CMK (cell line): ENCODE measurements at regions not wholly inside any gene's neighbourhood (a gene's known extent, or its start where the extent isn't known, plus 50 kb on each side); places are given as distances from the start of the nearest gene placed in this dataset.
"Not testable (repeated sequence)": the region's sequence is repeated elsewhere in the genome, so short reads cannot be mapped to it uniquely, and the experiment has no call there.

Experiments used
- DNase-seq: peaks from one replicate; pipeline ENCODE4 v3.0.0-alpha.2; 2010; ENCODE audit warnings: low read depth

GRCh38 chr15:38961931-38962330 is 397.3 kb upstream of the RASGRP1 start:
- no peak for DNase-seq

DNA sequence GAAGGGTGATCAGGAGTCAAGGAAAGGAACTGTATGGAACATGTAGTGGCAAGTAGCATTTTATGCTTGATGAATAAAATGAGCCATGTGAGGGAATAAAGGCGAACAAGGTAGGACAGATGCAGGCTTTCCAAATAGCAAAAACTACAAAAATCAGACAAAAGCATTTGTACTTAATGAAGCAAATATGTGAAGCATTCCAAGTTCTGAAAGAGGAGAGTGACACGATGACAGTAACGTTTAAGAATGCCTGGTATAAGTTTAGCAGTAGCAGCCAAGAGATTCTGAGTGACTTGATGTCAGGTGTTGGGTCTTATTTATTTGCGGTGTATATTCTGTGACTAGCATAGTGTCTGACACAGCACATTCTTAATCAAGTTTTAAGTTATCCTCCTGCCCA is 408.2 kb upstream of the RASGRP1 start:
- no peak for DNase-seq

DNA sequence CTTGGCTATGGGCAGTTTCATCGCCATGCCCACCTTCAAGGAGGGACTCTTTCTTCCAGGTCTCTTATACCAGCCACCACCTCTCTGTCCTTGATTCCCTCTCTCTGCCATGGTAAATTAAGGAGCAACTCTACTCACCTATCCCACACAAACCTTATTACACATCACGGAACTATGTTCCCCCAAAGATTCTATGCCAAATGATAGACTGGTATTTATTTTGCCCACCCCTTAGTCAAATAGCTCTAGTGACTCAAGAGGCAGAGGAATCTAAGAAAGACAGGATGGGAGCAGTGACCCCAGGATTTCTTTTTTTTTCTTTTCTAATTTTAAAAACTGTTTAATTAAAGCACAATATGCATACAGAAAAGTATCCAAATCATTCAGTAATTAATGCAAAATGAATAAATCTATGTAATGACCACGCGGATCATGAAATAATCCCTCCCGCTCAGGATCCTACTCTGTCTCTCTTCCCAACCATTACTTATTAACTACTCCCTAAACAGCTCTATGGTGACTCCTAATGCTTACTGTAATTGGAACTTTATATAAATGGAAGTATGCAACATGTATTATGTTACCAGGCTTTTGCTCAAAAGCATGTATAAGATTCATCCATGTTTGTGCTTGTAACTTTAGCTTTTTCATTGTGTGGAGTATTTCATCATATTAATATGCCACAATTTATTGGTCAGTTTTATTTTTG is 410.8 kb upstream of the RASGRP1 start:
- DNase-seq: no peak

DNA sequence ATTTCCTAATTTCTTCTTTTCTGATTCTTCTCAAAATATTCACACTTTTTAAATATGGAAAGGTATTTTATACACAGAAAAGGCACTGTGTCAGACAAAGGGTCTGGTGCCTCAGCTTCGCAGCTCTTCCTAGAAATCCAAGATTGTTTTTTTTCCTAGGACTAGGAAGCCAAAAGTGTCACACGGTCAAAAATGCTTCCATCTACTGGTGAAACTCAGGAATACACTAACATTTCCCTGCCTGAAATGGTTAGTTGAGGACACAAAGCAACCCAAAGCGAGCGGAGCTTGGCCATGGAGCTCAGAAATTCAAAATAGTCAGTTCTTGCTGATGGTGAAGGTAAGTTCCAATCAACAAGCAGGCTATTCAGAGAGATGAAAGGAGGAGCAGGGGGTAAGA is 426.5 kb upstream of the RASGRP1 start:
- DNase-seq: no peak

DNA sequence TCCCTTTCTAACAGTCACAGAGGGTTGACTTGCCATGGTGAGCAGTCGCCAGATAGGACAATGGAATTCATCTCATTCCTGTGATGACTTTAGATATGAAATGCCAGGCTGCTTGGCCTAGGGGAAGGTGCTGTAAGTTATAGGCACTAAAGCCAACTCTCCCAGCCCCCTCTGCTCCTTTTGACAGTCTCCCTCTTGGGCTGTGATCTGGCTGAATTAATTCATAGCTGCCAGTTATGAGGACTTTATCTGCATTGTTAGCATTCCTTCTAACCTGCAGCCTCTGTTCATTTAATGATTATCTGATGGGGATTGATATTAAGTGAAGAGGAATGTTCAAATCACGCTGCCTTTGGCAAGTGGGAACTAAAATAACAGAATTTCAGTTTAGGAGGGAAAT is 427.1 kb upstream of the RASGRP1 start:
- no peak for DNase-seq

DNA sequence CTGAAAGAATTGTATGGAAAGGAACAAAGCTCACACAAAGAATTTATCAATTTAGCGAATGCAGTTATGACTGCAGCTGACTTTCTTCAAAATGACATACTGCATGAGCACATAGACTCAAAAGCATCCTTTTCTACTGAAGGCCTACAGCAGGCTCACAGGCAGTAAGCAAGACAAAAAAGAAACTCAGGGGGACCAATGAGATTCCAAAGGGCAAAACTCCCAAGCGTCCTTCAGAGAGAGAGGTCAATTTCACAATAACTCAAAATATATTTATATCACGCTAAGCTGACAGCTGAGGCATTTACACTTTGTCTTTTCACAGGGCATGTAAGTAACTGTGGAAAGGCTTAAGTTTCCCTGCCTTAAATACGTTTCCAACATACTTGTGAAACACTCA is 427.9 kb upstream of the RASGRP1 start:
- no peak for DNase-seq

- no peak for DNase-seq
Measured at GRCh38 chr15:38992930-38993329, 428.3 kb upstream of the RASGRP1 start.

DNA sequence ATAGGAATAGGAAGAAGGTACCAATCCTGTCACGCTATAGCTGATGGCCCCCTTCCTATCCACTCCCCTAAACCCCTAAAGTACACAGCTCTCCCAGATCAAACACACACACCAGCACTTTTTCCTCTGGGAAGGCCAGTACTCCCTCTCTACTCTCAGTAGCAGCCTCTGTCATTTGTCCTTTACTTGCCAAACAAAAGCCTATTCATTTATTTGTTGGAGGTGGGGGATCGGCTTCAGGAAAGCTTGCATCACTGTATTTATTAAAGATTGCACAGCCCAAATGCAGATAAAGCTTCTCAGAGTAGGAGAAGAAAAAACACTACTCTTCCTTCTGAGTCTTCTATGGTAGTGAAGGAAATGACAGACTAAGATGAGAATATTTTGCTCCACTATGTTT is 429.7 kb upstream of the RASGRP1 start:
- no peak for DNase-seq

DNA sequence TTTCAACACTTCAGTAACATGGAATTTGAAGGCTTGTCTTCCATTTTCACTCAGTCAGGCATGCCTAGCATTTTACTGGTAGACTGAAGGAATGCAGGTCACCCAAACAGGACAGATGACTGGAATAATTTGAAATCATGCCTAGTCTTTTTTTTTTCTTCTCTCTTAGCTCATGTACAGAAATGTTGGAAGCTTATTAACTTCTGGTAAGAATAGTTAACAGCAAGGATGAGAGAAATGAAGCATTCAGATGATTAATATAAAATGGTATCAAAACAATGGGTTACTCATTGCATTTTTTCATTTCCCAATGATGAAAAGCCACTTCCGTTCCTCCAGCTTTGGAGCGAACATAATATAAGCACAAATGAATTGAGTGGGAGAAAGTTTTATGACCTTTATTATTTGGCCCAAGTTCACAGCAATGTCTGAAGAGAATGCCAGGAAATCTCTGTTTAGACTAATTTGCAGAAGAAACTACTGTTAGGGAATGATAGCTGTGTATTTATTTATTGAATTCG is 431.6 kb upstream of the RASGRP1 start:
- DNase-seq: no peak

GRCh38 chr15:38997841-38998240 is 433.2 kb upstream of the RASGRP1 start:
- DNase-seq: no peak

DNA sequence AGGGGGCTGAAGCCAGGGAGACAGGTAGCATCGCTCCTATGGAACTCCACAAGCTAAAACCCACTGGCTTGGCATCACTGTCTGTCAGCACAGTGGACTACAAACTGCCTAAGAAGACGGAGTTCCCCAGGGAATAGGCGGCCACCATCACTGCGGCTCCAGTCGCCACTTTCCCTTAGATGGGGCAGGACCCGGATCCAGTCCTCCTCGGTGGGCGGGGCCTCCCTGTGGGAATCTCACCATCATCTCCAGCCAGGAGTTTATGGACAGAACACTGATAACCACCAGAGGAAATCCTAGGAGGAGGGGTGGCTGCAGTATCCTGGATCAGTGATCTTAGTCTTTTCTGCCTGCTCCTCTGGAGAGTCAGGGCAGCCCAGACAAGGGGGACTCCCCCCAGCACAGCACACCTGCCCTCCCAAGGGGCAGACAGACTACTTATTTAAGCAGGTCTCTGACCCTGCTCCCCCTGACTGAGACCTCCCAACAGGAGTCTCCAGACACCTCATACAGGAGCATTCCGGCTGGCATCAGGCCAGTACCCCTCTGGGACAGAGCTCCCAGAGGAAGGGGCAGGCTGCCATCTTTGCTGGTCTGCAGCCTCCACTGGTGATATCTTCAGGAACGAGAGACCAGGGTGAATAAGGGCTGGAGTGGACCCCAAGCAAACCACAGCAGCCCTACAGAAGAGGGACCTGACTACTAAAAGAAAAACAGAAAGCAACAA is 435.6 kb upstream of the RASGRP1 start:
- no peak for DNase-seq

GRCh38 chr15:39009740-39010139 is 445.1 kb upstream of the RASGRP1 start:
- no peak for DNase-seq

DNA sequence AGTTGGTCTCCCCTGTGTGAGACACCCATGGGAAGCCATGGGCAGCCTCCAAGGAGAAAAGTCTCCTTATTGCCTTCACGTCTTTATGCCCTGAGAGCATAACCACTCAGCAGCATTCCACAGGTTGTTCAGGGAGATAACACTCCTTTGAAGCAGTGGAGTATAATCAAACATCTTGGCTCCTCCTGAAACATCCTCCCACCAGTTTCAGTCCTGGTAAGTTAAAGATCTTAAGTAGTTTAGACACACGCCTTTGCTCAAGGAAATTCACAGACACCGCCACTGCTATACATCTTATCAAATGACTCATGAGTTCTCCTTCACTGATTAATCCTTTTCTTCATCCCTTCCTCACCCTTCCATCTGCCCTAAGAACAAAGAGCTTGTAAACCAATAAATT is 446.5 kb upstream of the RASGRP1 start:
- DNase-seq: not testable (repeated sequence)

DNA sequence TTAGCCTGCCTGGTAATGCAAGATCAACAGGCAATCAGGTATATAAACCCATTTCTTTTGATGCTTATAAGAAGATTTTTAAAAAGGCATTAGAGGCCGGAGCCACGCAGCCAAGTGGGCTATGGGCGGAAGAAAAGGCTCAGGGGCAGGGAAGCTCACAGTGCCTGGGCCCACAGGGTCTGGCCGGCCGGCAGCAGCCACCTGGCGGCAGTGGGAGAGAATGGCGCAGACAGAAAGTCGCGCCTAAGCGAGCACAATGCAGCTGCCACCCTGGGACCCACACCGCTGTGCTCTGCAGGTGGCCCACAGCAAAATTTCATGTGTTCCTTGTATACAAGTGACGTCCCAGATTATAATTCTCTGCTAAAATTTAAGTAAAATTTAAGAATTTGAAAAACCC is 448.6 kb upstream of the RASGRP1 start:
- DNase-seq: no peak

- DNase-seq: no peak
Measured at GRCh38 chr15:39014682-39015081, 450.1 kb upstream of the RASGRP1 start.

DNA sequence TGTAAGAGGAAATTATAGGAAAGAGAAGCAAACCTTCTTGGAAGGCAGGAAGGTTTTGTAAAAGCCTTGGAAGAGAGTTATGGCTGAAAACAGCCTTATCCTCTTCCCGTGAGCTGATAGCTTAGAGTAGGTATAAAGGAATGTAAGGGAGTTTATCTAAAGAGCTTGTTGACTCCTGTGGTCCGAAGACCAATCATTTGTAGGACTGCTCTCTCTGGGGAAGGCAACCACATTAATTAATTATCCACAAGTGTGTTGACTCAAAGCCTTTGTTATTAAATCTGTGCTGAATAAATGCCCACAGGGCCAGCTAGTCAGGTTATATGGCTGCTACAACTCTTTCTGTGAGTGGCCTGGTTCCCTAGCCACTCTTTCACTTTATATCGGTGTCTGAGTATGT is 452.1 kb upstream of the RASGRP1 start:
- DNase-seq: no peak

GRCh38 chr15:39018966-39019365 is 454.4 kb upstream of the RASGRP1 start:
- DNase-seq: no peak

- no peak for DNase-seq
Measured at GRCh38 chr15:39021341-39021740, 456.7 kb upstream of the RASGRP1 start.

DNA sequence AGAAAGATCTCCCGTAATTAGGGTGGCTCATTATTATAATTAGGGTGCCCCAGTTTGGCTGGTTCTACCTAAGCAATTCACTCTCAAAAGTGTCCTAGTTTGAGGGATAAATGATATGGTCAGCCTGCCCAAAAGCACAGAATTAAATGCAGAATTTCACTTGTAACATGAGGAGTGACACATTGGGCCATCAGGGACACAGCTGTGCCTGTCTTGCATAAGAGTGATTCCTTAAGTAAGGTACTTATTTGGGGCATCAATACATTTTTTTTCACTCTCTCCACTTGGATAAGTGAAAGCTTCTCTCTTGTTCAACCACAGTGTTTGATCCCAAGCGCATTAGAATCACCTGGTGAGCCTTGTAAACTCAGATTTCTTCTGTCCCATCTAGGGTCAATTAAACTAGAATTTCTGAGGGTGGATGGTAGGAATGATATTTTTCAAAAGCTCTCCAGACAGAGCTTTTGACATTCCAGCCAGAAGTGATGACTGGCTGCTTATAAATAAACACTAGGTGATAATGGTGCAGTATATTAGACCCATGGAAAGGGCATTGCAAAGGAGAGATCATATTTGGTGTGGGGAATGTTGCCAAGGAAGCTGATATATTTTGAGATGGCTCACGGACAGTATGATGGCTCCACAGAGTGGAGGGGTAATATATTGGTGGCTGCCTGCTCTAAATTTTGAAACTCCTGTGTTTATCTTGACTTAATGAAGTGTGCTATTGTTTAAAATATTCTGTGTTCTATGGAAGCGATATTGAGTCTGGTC is 458.1 kb upstream of the RASGRP1 start:
- DNase-seq: no peak

GRCh38 chr15:39025321-39025720 is 460.7 kb upstream of the RASGRP1 start:
- no peak for DNase-seq

- DNase-seq: no peak
Measured at GRCh38 chr15:39025881-39026280, 461.3 kb upstream of the RASGRP1 start.

- no peak for DNase-seq
Measured at GRCh38 chr15:39028069-39028468, 463.5 kb upstream of the RASGRP1 start.

DNA sequence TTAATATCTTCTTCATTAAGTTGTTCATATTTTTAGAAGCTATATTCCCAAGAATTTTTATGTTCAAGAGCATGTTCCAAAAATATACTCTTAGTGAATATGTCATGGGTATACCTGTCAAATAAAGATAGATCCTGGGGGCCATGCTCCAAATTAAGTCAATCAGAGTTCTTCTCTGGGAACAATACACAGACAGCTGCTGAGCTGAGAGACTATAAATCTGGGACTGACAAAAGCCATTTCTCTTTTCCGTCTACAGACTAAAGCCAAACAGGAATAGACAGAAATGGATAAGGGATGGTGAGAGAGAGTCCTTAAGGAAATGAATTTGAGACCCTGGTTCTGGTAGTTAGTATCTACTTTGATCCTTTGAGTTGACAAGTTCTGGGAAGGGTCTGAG is 465.1 kb upstream of the RASGRP1 start:
- DNase-seq: no peak
